ENCODE measurements at regions not wholly inside any gene's neighbourhood (a gene's known extent, or its start where the extent isn't known, plus 50 kb on each side); places are given as distances from the start of the nearest gene placed in this dataset.

DNA sequence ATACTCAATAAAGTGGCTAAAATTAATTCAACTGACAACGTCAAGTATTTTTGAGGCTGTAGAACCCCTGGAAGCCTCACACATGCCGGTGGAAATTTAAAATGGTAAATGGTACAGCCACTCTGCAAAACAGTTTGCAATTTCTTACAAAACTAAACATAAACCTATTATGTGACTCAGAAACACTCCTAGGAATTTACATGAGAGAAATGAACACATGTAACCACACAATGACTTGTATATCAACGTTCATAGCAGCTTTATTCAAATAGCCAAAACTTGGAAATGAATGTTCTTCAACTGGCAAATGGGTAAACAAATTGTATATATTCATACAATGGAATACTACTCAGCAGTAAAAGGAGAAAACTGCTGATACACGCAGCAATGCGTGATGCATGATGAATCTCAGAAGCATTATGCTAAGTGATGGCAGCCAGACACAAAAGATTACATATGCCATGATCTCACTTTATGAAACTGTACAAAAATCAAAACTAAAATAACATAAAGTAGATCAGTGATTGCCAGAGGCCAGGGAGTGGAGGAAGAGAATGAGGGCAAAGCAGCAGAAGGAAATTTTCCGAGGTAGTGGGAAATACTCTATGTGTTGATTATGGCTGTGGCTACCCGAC lies 112.5 kb downstream of the FAM50B start:
- H3K4me3 Mint-ChIP-seq = no peak overlapping the region
- peaks cover 11% of the 10 kb centered on the region for H3K4me1 Mint-ChIP-seq
- H3K27me3 Mint-ChIP-seq (ENCODE audit: low read depth) = no peaks in the 10 kb centered on the region
- no peak for TF ChIP-seq CTCF (IDR thresholded peaks at IDR 0.05; ENCODE audit: unreplicated experiment in 3 of 3)
- H3K9me3 Mint-ChIP-seq = peaks cover 3% of the 10 kb centered on the region
- peaks cover 5% of the 10 kb centered on the region for H3K36me3 Mint-ChIP-seq (ENCODE audit: low read depth)
- H3K27ac Mint-ChIP-seq = peak overlapping the region in 1 of 3 experiments; percentile 13

DNA sequence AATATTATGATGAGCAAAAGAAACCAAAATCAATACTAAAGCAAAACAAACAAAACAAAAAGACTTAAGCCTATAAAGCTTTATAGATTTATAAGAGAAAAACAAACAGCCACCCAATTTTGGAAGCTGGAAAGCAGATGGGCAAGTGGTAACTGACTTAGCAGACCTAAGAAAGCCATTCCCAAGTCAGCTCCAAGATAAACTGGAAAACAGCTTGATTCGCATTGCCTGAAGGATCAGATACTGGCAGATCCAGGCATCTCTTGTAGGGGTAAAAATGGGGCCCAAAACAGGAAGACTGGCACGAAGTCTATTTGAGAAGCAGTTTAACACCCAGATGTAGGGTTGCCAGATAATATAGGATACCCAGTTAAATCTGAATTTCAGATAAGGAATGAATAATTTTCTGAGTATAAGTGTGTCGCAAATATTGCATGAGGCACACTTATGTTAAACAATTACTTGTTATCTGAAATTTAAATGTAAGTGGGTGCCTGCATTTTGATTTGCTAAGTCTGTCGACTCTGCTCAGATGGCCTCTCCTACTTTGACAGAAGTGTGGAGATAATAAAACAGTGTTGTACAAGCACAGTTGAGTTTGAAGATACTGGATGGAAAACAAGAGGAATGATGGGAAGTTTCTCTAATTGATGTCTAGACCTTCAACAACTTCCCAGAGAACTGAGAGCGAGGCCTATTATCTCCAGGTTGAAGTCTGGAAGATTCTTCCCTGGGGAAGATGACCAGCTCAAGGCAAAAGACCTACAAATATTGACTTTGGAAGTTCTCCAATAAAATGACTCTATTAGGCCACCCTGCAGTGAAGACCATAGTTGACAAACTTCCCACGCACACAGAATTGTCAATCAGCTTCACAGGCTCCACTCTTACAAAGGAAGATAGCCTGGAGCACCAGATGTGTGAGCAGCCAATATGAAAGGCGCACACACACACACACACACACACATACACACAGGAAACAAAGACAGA lies 113.4 kb downstream of the FAM50B start:
- peaks cover 3% of the 10 kb centered on the region for H3K9me3 Mint-ChIP-seq
- TF ChIP-seq CTCF (IDR thresholded peaks at IDR 0.05; ENCODE audit: unreplicated experiment in 3 of 3) = no peak
- H3K36me3 Mint-ChIP-seq (ENCODE audit: low read depth) = peaks cover 5% of the 10 kb centered on the region
- no peak overlapping the region for H3K4me3 Mint-ChIP-seq
- peaks cover 11% of the 10 kb centered on the region for H3K4me1 Mint-ChIP-seq
- peak overlapping the region; percentile 25 to 76 (median 36) for H3K27ac Mint-ChIP-seq
- H3K27me3 Mint-ChIP-seq (ENCODE audit: low read depth) = no peaks in the 10 kb centered on the region

DNA sequence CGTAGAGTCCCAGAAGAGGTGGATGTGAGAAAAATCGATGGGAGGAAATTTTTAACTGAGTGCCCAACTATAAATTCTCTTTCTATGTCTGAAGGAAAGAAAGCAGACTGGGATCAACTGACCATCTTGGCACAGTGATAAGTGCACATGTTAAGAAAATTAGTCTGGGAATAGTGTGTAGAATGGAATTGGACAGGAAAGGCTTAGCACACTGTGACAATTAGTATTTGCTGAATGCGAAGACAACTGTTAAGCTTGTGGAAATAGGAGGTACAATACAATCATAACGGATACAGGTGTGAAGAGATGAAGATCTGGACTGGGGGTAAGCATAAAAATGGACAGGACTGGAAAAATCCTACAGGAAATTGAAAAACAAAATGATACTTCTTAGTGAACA lies 114.3 kb downstream of the FAM50B start:
- no peaks in the 10 kb centered on the region for H3K36me3 Mint-ChIP-seq (ENCODE audit: low read depth)
- no peaks in the 10 kb centered on the region for H3K9me3 Mint-ChIP-seq
- H3K4me3 Mint-ChIP-seq = no peak overlapping the region
- H3K27me3 Mint-ChIP-seq (ENCODE audit: low read depth) = no peaks in the 10 kb centered on the region
- H3K27ac Mint-ChIP-seq = peak overlapping the region; percentile 25 to 76 (median 36)
- H3K4me1 Mint-ChIP-seq = peaks cover 11% of the 10 kb centered on the region
- no peak for TF ChIP-seq CTCF (IDR thresholded peaks at IDR 0.05; ENCODE audit: unreplicated experiment in 3 of 3)

GRCh38 chr6:3965071-3965718 lies 113.7 kb downstream of the FAM217A start:
- H3K4me3 Mint-ChIP-seq = no peak overlapping the region
- H3K36me3 Mint-ChIP-seq (ENCODE audit: low read depth) = no peaks in the 10 kb centered on the region
- H3K27me3 Mint-ChIP-seq (ENCODE audit: low read depth) = no peaks in the 10 kb centered on the region
- no peak overlapping the region for H3K27ac Mint-ChIP-seq
- no peak for TF ChIP-seq CTCF (IDR thresholded peaks at IDR 0.05; ENCODE audit: unreplicated experiment in 3 of 3)
- H3K9me3 Mint-ChIP-seq = no peaks in the 10 kb centered on the region
- peaks cover 11% of the 10 kb centered on the region for H3K4me1 Mint-ChIP-seq

DNA sequence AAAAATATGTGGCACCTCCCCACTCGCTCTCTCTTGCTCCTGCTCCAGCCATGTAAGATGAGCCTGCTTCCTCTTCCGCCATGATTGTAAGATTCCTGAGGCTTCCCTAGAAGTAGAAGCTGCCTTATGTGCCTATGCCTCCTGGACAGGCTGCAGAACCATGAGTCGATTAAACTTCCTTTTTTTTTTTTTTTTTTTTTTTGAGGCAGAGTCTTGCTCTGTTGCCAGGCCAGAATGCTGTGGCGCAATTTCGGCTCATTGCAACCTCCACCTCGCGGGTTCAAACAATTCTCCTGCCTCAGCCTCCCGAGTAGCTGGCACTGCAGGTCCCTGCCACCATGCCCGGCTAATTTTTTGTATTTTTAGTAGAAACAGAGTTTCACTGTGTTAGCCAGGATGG lies 112.5 kb downstream of the FAM217A start:
- Mint-ChIP-seq H3K4me1 (peaks cover 11% of the 10 kb centered on the region), H3K4me3 (no peak overlapping the region), H3K36me3 (ENCODE audit: low read depth) (no peaks in the 10 kb centered on the region), H3K9me3 (no peaks in the 10 kb centered on the region), H3K27me3 (ENCODE audit: low read depth) (no peaks in the 10 kb centered on the region), H3K27ac (no peak overlapping the region)
- TF ChIP-seq CTCF (IDR thresholded peaks at IDR 0.05; ENCODE audit: unreplicated experiment in 3 of 3) = no peak

All from nephron (organoid).